Body of pancreas (tissue), 4 donors: ENCODE measurements at regions not wholly inside any gene's neighbourhood (a gene's known extent, or its start where the extent isn't known, plus 50 kb on each side); places are given as distances from the start of the nearest gene placed in this dataset.

Experiments used
- ATAC-seq: fragments of 150-250 bp; one replicate; pipeline ENCODE4 v1.9.1; 2016
- DNase-seq, 4 donors: peaks; one replicate each; pipeline ENCODE4 v3.0.0-alpha.2; 2019
- H3K27ac ChIP-seq, 4 donors: fragments of 200-600 bp; sonication (generic); 1 replicate in 3 of 4; 2 replicates in 1 of 4; pipeline versions ENCODE4 v1.5.1 to v1.6.1; 2016 to 2019; ENCODE audit warnings: mild to moderate bottlenecking in 1 of 4, mixed read lengths in 1 of 4, moderate library complexity in 1 of 4
- H3K27me3 ChIP-seq, 2 donors: fragments of 200-600 bp; sonication (generic); one replicate each; pipeline ENCODE4 v1.6.0; 2016; ENCODE audit warnings: mild to moderate bottlenecking in 1 of 2
- H3K36me3 ChIP-seq, 2 donors: fragments of 200-600 bp; sonication (generic); replicated peaks in 1 of 2; 2 replicates each; pipeline ENCODE4 v1.5.1; 2016; ENCODE audit warnings: low read depth in 2 of 2; ENCODE audit not compliant: insufficient read depth in 1 of 2
- H3K4me1 ChIP-seq: fragments of 200-600 bp; sonication (generic); one replicate; pipeline ENCODE4 v1.6.0; 2016
- H3K4me3 ChIP-seq, 2 donors: fragments of 200-600 bp; sonication (generic); 1 replicate in 1 of 2; 2 replicates in 1 of 2; pipeline ENCODE4 v1.5.1; 2016 to 2019
- H3K9me3 ChIP-seq, 3 donors: fragments of 200-600 bp; sonication (generic); 1 replicate in 2 of 3; 2 replicates in 1 of 3; pipeline ENCODE4 v1.5.1; 2016
- POLR2A ChIP-seq, 3 donors: fragments of 450-650 bp; IDR thresholded peaks; one replicate each; pipeline ENCODE4 v1.6.1; 2016; ENCODE audit warnings: antibody characterized with exemption in 3 of 3, mild to moderate bottlenecking in 2 of 3
- WGBS, 2 donors: methylation state at CpG; one replicate each; pipeline ENCODE4 v1.1.5; 2017; 5-methylcytosine and 5-hydroxymethylcytosine counted together
- intact Hi-C: fragments of 100-400 bp; cut with DNase I; formaldehyde crosslinking; loops from one replicate; pipeline ENCODE4 v1.15.1; 2023
- TF ChIP-seq, protein P1 (sequence below), 7 experiments: fragments of 450-650 bp in 4 of 7; fragments of 200-600 bp in 3 of 7; sonication (generic) in 3 of 7; IDR thresholded peaks; one replicate each; pipeline ENCODE4 v1.5.1; 2016 to 2019; ENCODE audit warnings: antibody characterized with exemption in 7 of 7

DNA sequence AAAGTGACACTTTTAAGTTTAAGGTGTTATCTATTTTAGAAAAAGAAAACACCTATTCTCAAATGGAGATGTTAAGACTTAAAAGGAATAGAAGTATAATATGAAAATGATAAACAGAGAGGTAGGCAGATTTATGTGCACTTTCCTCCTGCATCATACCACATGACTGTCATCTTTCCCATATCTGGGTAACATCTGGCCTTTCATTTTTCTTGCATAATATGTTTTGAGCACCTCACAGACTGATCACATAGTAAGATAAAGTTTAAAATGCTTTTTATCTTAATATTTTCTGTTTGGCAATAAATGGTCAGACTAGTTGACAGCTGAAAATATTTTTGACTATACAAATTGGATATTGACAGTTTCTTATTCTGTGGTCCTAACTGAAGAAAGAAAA, 1852.1 kb upstream of the PIK3C3 start:
- intact Hi-C loops = no loop called here
- TF ChIP-seq POLR2A (IDR thresholded peaks at IDR 0.05) = no peak
- TF ChIP-seq, protein P1, sequence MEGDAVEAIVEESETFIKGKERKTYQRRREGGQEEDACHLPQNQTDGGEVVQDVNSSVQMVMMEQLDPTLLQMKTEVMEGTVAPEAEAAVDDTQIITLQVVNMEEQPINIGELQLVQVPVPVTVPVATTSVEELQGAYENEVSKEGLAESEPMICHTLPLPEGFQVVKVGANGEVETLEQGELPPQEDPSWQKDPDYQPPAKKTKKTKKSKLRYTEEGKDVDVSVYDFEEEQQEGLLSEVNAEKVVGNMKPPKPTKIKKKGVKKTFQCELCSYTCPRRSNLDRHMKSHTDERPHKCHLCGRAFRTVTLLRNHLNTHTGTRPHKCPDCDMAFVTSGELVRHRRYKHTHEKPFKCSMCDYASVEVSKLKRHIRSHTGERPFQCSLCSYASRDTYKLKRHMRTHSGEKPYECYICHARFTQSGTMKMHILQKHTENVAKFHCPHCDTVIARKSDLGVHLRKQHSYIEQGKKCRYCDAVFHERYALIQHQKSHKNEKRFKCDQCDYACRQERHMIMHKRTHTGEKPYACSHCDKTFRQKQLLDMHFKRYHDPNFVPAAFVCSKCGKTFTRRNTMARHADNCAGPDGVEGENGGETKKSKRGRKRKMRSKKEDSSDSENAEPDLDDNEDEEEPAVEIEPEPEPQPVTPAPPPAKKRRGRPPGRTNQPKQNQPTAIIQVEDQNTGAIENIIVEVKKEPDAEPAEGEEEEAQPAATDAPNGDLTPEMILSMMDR (IDR thresholded peaks at IDR 0.05) = no peak
- DNase-seq = no peak
- Histone ChIP-seq H3K9me3 (no peaks in the 10 kb centered on the region), H3K4me1 (no peaks in the 10 kb centered on the region), H3K27ac (no peak overlapping the region), H3K36me3 (no peaks in the 10 kb centered on the region), H3K4me3 (no peak overlapping the region), H3K27me3 (no peaks in the 10 kb centered on the region)
- ATAC-seq = no peak

DNA sequence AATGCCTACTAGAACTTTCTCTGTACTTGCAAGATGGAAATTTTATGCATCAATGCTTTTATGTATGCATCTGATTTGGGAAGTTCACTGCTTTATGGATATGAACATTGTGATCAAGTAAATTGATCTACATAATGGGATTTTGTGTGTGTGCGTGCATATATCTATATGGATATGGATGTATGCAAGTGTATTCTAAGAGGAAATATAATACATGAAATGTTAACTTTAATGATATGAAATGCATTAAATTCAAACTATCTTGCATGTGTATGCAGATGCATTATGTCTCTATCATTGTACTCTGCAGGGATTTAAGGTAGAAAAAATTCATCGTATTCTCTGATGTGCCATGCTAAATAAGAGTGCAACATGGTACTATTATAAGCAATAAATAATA, 1855.4 kb upstream of the PIK3C3 start:
- ATAC-seq = no peak
- H3K9me3 ChIP-seq = no peaks in the 10 kb centered on the region
- H3K27me3 ChIP-seq = no peaks in the 10 kb centered on the region

DNA sequence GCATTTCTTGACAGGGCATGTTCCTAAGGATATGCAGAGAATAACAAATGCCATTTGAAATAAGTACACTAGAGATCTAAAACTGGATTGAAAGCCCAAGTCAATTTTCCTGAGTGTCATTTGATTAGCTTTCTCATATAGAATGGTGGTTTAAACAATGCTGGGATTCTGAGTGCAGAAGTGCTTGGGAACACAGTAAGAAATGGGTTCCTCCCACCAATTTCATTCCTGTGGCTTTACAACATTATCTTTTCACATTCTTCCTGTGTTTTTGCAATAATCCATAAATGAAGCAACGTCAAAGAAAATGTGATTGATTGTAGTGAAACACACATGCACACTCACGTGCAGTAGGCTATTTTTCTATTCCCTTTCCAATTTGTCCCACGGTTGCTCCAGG, 1858.4 kb upstream of the PIK3C3 start:
- Histone ChIP-seq H3K27me3 (no peaks in the 10 kb centered on the region), H3K9me3 (no peaks in the 10 kb centered on the region), H3K36me3 (no peaks in the 10 kb centered on the region), H3K4me1 (no peaks in the 10 kb centered on the region), H3K4me3 (no peak overlapping the region), H3K27ac (no peak overlapping the region)
- TF ChIP-seq POLR2A (IDR thresholded peaks at IDR 0.05) = no peak
- TF ChIP-seq, protein P1 (IDR thresholded peaks at IDR 0.05) = no peak
- intact Hi-C loops = no loop called here
- ATAC-seq (no peak), DNase-seq (no peak)
- 30 to 39% methylated on average over 3 of the region's 3 CpGs for WGBS, 2 donors

More for the DNA sequence above, 1855.4 kb upstream of the PIK3C3 start:
- Histone ChIP-seq H3K27ac (no peak overlapping the region), H3K4me3 (no peak overlapping the region), H3K36me3 (no peaks in the 10 kb centered on the region), H3K4me1 (no peaks in the 10 kb centered on the region)
- TF ChIP-seq, protein P1 (IDR thresholded peaks at IDR 0.05) = no peak
- no peak for TF ChIP-seq POLR2A (IDR thresholded peaks at IDR 0.05)
- intact Hi-C loops = no loop called here
- 78 to 79% methylated on average over 2 of the region's 2 CpGs for WGBS, 2 donors
- DNase-seq = no peak

DNA sequence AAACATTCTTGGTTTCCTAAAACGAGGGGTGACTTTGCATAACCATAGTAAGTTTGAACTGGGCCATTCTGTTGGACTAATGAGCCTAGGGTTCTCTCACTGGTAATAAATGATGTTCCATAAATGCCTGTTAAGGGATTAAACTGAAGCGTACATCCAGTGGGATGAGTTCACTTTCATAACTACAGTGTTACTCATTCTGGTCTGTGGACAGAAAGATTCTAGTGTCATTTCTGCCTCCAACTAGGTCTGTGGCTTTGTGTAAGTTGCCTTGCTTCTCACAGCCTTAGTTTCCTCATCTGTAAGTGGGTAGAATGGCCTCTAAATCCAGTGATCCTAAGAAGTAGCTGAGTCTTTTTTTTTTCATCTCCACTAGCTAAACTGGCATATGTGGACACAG, 1860.6 kb upstream of the PIK3C3 start:
- no peaks in the 10 kb centered on the region for H3K27me3 ChIP-seq
- H3K9me3 ChIP-seq = no peaks in the 10 kb centered on the region
- H3K4me1 ChIP-seq = no peaks in the 10 kb centered on the region
- H3K36me3 ChIP-seq = no peaks in the 10 kb centered on the region
- DNase-seq (no peak), ATAC-seq (no peak)
- no peak overlapping the region for H3K4me3 ChIP-seq
- WGBS, 2 donors = 40 to 52% methylated on average over 2 of the region's 2 CpGs
- H3K27ac ChIP-seq = no peak overlapping the region
- TF ChIP-seq, protein P1 (IDR thresholded peaks at IDR 0.05) = no peak
- no peak for TF ChIP-seq POLR2A (IDR thresholded peaks at IDR 0.05)
- intact Hi-C loops = no loop called here

DNA sequence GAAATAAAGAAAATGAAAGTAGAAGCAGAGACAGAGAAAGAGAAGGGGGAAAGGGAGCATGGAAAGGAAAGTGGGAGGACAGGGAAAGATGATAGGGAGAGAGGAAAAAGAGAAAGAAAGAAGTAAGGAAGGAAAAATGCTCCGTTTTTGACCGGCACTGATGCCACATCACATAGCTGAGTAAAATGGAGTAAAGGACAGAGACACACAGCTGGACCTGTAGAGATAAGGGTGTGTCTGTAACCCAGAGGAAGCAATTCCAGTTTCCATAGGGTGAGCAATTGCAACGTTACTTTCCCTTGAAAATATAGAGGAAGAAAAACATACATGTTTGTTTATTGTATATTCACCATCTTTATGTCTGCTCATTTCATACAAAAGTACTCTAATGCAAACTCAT, 1866.9 kb upstream of the PIK3C3 start:
- no peak overlapping the region for H3K27ac ChIP-seq
- TF ChIP-seq, protein P1 (IDR thresholded peaks at IDR 0.05) = no peak
- no peak for TF ChIP-seq POLR2A (IDR thresholded peaks at IDR 0.05)
- intact Hi-C loops = no loop called here
- DNase-seq (no peak), ATAC-seq (no peak)
- H3K36me3 ChIP-seq = no peaks in the 10 kb centered on the region
- H3K4me3 ChIP-seq = no peak overlapping the region
- no peaks in the 10 kb centered on the region for H3K4me1 ChIP-seq
- no peaks in the 10 kb centered on the region for H3K9me3 ChIP-seq
- no peaks in the 10 kb centered on the region for H3K27me3 ChIP-seq
- 57 to 58% methylated on average over 3 of the region's 3 CpGs for WGBS, 2 donors
